Stomach (tissue), 8 donors: ENCODE measurements at regions not wholly inside any gene's neighbourhood (a gene's known extent, or its start where the extent isn't known, plus 50 kb on each side); places are given as distances from the start of the nearest gene placed in this dataset.

Experiments used
- DNase-seq, 2 donors: peaks; one replicate each; pipeline versions ENCODE4 v3.0.0 to v3.0.0-alpha.2; 2013 to 2019
- H3K27ac ChIP-seq, 5 donors: fragments of 200-600 bp in 4 of 5; sonication (generic) in 4 of 5; one replicate each; pipeline ENCODE4 v1.5.1; 2013 to 2019; ENCODE audit warnings: mild to moderate bottlenecking in 1 of 5, moderate library complexity in 1 of 5
- H3K27me3 ChIP-seq, 3 donors: fragments of 200-600 bp; sonication (generic); one replicate each; pipeline ENCODE4 v1.5.1; 2017 to 2019; ENCODE audit warnings: mixed run types in 1 of 3
- H3K36me3 ChIP-seq, 4 donors: fragments of 200-600 bp; sonication (generic); 1 replicate in 3 of 4; 2 replicates in 1 of 4; pipeline ENCODE4 v1.5.1; 2016 to 2019
- H3K4me1 ChIP-seq, 4 donors: fragments of 200-600 bp; sonication (generic); one replicate each; pipeline ENCODE4 v1.5.1; 2016 to 2019
- H3K4me3 ChIP-seq, 4 donors: fragments of 200-600 bp; sonication (generic) in 3 of 4; one replicate each; pipeline ENCODE4 v1.5.1; 2016 to 2019; ENCODE audit warnings: mild to moderate bottlenecking in 1 of 4
- H3K9me3 ChIP-seq, 4 donors: fragments of 200-600 bp; sonication (generic); one replicate each; pipeline ENCODE4 v1.5.1; 2016 to 2019
- EP300 ChIP-seq: sonication (generic); formaldehyde crosslinking; IDR thresholded peaks from one replicate; pipeline ENCODE4 v1.6.1; 2017; ENCODE audit warnings: antibody characterized with exemption
- POLR2A ChIP-seq, 4 donors: fragments of 450-650 bp; IDR thresholded peaks; one replicate each; pipeline ENCODE4 v1.6.1; 2016; ENCODE audit warnings: antibody characterized with exemption in 4 of 4, control low read depth in 2 of 4, mild to moderate bottlenecking in 1 of 4, moderate library complexity in 1 of 4
- POLR2AphosphoS5 ChIP-seq, 3 donors: sonication (generic); formaldehyde crosslinking; IDR thresholded peaks; one replicate each; pipeline ENCODE4 v1.6.1; 2016; ENCODE audit warnings: antibody characterized with exemption in 3 of 3
- WGBS, 5 donors: extraction: QIAGEN DNeasy Blood & Tissue Kit in 3 of 5; methylation state at CpG; one replicate each; pipeline versions ENCODE4 v1.1.5 to v1.1.7; 2013 to 2018; 5-methylcytosine and 5-hydroxymethylcytosine counted together
- intact Hi-C: fragments of 100-400 bp; cut with DNase I; formaldehyde crosslinking; loops from one replicate; pipeline ENCODE4 v1.15.1; 2023; ENCODE audit warnings: low total_unique reads
- TF ChIP-seq, protein P1 (sequence below), 7 experiments: fragments of 450-650 bp in 4 of 7; fragments of 200-600 bp in 3 of 7; sonication (generic) in 3 of 7; IDR thresholded peaks; one replicate each; pipeline ENCODE4 v1.5.1; 2016 to 2019; ENCODE audit warnings: antibody characterized with exemption in 7 of 7, control low read depth in 2 of 7, mild to moderate bottlenecking in 1 of 7
- donor health status: healthy with polysubstance abuse.
- donor health status: Bipolar disorder and iron deficiency.
- donor health status: healthy.

DNA sequence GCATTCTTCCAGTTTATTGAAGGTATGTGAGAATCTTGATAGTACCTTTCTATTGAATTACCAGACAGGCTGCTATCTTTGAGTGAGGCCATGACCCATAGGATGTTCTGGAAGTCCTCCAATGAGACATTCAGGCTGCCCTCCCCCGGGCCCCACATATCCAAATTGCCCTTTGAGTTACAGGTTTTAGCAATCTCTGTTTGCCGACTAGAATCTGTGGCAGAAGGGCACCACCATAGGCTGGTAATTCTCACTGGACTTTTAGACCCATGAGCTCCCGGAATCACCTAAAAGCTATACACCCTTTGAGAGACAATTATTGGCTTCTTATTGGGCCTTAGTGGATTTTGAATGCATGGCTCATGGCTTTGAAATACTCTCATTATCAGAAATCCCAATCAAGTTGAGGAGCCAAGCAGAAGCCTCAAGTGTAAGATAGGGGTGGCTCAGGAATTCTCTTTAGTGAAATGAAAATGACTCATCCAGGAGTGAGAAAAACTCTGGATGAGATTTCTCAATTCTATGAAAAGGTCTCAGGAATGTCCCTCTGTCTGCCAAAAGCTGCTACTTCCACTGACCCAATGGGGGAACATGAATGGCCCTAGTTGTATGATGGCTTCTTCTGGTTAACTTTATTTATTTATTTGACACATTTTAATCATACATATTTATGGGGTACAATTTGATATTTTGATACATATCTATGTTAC is 172.1 kb upstream of the CSNK1A1L start:
- H3K27me3 ChIP-seq = no peaks in the 10 kb centered on the region
- no peaks in the 10 kb centered on the region for H3K4me1 ChIP-seq
- H3K27ac ChIP-seq = no peak overlapping the region
- no peak for DNase-seq
- WGBS, 5 donors = 58 to 73% (median 60%) methylated on average over 3 of the region's 3 CpGs
- no peak for TF ChIP-seq POLR2AphosphoS5 (IDR thresholded peaks at IDR 0.05)
- no peak for TF ChIP-seq POLR2A (IDR thresholded peaks at IDR 0.05)
- TF ChIP-seq EP300 = no peak
- TF ChIP-seq, protein P1, sequence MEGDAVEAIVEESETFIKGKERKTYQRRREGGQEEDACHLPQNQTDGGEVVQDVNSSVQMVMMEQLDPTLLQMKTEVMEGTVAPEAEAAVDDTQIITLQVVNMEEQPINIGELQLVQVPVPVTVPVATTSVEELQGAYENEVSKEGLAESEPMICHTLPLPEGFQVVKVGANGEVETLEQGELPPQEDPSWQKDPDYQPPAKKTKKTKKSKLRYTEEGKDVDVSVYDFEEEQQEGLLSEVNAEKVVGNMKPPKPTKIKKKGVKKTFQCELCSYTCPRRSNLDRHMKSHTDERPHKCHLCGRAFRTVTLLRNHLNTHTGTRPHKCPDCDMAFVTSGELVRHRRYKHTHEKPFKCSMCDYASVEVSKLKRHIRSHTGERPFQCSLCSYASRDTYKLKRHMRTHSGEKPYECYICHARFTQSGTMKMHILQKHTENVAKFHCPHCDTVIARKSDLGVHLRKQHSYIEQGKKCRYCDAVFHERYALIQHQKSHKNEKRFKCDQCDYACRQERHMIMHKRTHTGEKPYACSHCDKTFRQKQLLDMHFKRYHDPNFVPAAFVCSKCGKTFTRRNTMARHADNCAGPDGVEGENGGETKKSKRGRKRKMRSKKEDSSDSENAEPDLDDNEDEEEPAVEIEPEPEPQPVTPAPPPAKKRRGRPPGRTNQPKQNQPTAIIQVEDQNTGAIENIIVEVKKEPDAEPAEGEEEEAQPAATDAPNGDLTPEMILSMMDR (IDR thresholded peaks at IDR 0.05) = no peak
- H3K9me3 ChIP-seq = no peaks in the 10 kb centered on the region
- H3K36me3 ChIP-seq = no peaks in the 10 kb centered on the region
- no peak overlapping the region for H3K4me3 ChIP-seq
- intact Hi-C loops = no loop called here

- Histone ChIP-seq H3K4me1 (no peaks in the 10 kb centered on the region), H3K9me3 (no peaks in the 10 kb centered on the region), H3K36me3 (no peaks in the 10 kb centered on the region), H3K4me3 (no peak overlapping the region), H3K27ac (no peak overlapping the region), H3K27me3 (no peaks in the 10 kb centered on the region)
- TF ChIP-seq POLR2AphosphoS5 (IDR thresholded peaks at IDR 0.05) (no peak), POLR2A (IDR thresholded peaks at IDR 0.05) (no peak)
- TF ChIP-seq, protein P1 (IDR thresholded peaks at IDR 0.05) = no peak
- intact Hi-C loops = no loop called here
- DNase-seq = no peak
- 93 to 100% (median 100%) methylated on average over 1 of the region's 1 CpG for WGBS, 5 donors
These were observed 171.5 kb upstream of the CSNK1A1L start for GRCh38 chr13:37277007-37277406.

- WGBS, 5 donors = 80 to 87% (median 86%) methylated on average over 6 of the region's 6 CpGs
- no peaks in the 10 kb centered on the region for H3K4me1 ChIP-seq
- H3K36me3 ChIP-seq = no peaks in the 10 kb centered on the region
- H3K4me3 ChIP-seq = no peak overlapping the region
- no peak for TF ChIP-seq POLR2AphosphoS5 (IDR thresholded peaks at IDR 0.05)
- TF ChIP-seq, protein P1 (IDR thresholded peaks at IDR 0.05) = no peak
- TF ChIP-seq POLR2A (IDR thresholded peaks at IDR 0.05) = no peak
- TF ChIP-seq EP300 = no peak
- no peaks in the 10 kb centered on the region for H3K27me3 ChIP-seq
- H3K9me3 ChIP-seq = peaks cover 0 to 7% (median 0%) of the 10 kb centered on the region in 4 donors
- DNase-seq = peak in 1 of 2 donors; percentile 26
- intact Hi-C loops = no loop called here
- H3K27ac ChIP-seq = no peak overlapping the region
These were observed 169.4 kb upstream of the CSNK1A1L start for GRCh38 chr13:37274569-37275497.

- TF ChIP-seq, protein P1 (IDR thresholded peaks at IDR 0.05) = no peak
- TF ChIP-seq POLR2A (IDR thresholded peaks at IDR 0.05) = no peak
- TF ChIP-seq POLR2AphosphoS5 (IDR thresholded peaks at IDR 0.05) = no peak
- TF ChIP-seq EP300 = no peak
- no peak overlapping the region for H3K27ac ChIP-seq
- intact Hi-C loops = no loop called here
- H3K36me3 ChIP-seq = no peaks in the 10 kb centered on the region
- H3K27me3 ChIP-seq = no peaks in the 10 kb centered on the region
- peak in 1 of 2 donors; percentile 8 for DNase-seq
- no peaks in the 10 kb centered on the region for H3K4me1 ChIP-seq
- H3K4me3 ChIP-seq = no peak overlapping the region
- H3K9me3 ChIP-seq = peaks cover 0 to 7% (median 0%) of the 10 kb centered on the region in 4 donors
- 47 to 84% (median 79%) methylated on average over 1 of the region's 1 CpG for WGBS, 5 donors
These were observed 168.4 kb upstream of the CSNK1A1L start for GRCh38 chr13:37273836-37274235.
